ENCODE measurements at regions not wholly inside any gene's neighbourhood (a gene's known extent, or its start where the extent isn't known, plus 50 kb on each side); places are given as distances from the start of the nearest gene placed in this dataset.

DNA sequence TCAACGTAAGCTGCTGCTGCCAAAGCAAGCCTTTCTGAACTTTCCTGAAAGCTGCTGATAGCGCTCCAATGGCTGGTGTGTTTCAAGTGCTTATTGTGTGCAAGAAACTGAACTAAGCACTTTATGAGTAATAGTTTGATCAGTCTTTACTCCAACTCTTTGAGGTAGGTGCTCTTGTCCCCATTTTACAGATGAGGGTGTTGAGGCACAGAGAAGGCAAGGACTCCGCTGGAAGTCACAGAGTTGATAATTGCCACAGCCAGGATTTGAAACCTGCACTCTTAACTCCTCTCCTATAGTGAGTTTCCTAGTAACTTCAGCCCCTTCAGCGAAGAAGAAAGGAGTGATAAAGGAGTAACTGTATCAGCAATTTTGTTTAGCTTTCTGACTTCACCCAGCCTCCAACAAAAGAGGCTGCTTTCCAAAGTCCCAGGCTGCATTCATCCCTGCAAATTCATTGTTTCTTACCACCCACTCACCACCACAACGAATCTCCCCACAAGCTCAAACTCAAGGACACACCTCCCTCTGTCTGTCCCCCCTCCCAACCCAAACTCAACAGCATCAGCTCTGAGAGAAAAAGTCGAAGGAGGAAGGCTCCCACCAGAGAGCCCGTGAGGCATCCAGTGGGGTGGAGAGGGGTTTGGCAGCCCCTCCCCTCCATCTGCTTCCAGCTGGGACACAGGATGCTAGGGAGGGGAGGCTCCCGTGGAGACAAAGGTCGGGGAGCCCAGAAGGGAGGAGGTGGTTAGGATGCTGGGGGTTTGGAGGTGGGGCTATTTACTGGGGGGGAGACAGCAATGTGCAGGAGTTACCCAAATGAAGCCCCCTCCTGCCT is 139.6 kb downstream of the NAV1 start:
- TF ChIP-seq CTCF (IDR thresholded peaks at IDR 0.05) (no peak), ZFX (IDR thresholded peaks at IDR 0.05; ENCODE audit: borderline replicate concordance) (no peak)

Measured in 22Rv1 (cell line).